LNCAP (cell line): ENCODE measurements at regions not wholly inside any gene's neighbourhood (a gene's known extent, or its start where the extent isn't known, plus 50 kb on each side); places are given as distances from the start of the nearest gene placed in this dataset.

Source experiments
- TF ChIP-seq, protein P1 (sequence below): fragments of 450-650 bp; IDR thresholded peaks from 2 replicates; pipeline ENCODE4 v1.5.1; 2017; ENCODE audit warnings: mild to moderate bottlenecking

GRCh38 chr4:112077743-112078142, 67.5 kb upstream of the FAM241A start:
- TF ChIP-seq, protein P1, sequence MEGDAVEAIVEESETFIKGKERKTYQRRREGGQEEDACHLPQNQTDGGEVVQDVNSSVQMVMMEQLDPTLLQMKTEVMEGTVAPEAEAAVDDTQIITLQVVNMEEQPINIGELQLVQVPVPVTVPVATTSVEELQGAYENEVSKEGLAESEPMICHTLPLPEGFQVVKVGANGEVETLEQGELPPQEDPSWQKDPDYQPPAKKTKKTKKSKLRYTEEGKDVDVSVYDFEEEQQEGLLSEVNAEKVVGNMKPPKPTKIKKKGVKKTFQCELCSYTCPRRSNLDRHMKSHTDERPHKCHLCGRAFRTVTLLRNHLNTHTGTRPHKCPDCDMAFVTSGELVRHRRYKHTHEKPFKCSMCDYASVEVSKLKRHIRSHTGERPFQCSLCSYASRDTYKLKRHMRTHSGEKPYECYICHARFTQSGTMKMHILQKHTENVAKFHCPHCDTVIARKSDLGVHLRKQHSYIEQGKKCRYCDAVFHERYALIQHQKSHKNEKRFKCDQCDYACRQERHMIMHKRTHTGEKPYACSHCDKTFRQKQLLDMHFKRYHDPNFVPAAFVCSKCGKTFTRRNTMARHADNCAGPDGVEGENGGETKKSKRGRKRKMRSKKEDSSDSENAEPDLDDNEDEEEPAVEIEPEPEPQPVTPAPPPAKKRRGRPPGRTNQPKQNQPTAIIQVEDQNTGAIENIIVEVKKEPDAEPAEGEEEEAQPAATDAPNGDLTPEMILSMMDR, result no peak

DNA sequence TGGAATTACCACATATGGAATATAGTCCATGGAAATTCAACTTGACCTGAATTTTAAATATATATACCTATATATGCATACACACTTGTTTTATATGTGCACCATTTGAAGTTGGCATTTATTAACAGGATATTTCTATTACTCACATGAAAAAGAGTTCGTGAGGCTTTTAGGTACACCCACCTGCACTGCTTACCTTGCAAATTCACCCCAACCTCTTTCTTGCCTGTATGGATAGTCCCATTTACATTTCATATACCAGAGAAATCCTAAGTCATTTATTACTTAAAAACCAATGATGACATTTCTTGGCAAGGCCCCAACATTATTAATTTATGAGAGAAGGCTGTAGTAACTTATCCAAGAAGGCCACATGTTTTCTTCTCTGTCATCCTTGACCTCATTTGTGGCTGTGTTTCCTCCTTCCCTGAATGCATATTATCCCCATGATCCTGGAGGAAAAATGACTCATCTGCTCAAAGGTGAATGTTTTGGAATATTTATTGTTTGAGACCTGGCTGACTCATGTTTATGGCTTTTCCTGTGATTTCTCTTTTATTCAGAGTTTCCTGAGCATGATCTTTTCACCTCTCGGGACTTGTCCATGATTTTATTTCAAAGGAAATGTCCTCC, 62.2 kb upstream of the FAM241A start:
- TF ChIP-seq, protein P1, result no peak

GRCh38 chr4:112083587-112084347, 61.5 kb upstream of the FAM241A start:
- TF ChIP-seq, protein P1, result no peak

- TF ChIP-seq, protein P1, result no peak
Observed at GRCh38 chr4:112085156-112086035, 59.9 kb upstream of the FAM241A start.

- TF ChIP-seq, protein P1, result no peak
Observed at GRCh38 chr4:112086036-112086434, 59.2 kb upstream of the FAM241A start.

- TF ChIP-seq, protein P1, result no peak
Observed at GRCh38 chr4:112093636-112094202, 51.5 kb upstream of the FAM241A start.

DNA sequence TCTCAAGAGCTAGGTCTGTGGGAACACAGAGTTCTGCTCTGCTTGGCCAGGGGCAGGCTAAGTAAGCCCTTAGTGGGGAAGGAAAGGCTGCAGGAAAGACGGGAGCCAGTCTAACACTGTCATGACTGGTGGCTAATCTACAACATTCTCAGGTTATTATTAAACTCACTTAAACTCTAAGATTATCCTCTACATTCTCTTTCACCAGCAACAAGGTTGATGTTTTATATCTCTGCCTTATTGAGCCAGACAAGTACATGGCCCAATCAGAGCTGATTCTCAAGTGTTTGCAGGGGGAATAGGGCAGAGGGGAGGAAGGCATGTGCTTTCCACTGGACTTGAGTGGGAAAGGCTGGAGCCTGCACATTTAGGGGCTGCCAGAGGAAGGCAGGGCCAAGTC, 50.9 kb upstream of the FAM241A start:
- TF ChIP-seq, protein P1, result no peak
